ENCODE measurements at regions not wholly inside any gene's neighbourhood (a gene's known extent, or its start where the extent isn't known, plus 50 kb on each side); places are given as distances from the start of the nearest gene placed in this dataset.

DNA sequence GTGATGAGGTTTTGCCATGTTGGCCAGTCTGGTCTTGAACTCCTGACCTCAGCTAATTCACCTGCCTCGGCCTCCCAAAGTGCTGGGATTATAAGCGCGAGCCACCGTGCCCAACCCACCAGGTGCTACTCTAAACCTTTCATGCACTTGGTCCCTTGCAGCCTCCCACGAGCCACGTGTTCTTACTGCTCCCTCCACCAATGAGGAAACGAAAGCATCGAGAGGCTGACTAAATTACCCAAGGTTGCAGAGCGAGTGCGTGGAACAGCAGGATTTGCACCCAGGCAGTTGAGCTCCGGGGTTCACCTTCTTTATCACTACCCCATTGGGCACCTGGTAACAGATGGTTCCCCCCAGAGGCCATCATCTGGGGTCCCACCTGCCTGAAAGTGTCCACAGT, 208.3 kb downstream of the LY86 start:
- TF ChIP-seq CTCF (IDR thresholded peaks at IDR 0.05; ENCODE audit: poor library complexity) (no peak), EZH2 (IDR thresholded peaks at IDR 0.05; ENCODE audit: borderline replicate concordance) (no peak), EZH2phosphoT487 (IDR thresholded peaks at IDR 0.05; ENCODE audit: low read depth, severe bottlenecking, unreplicated experiment) (no peak)
